ENCODE measurements at regions not wholly inside any gene's neighbourhood (a gene's known extent, or its start where the extent isn't known, plus 50 kb on each side); places are given as distances from the start of the nearest gene placed in this dataset.

- no peak for TF ChIP-seq CTCF (IDR thresholded peaks at IDR 0.05)
- TF ChIP-seq POLR2A (IDR thresholded peaks at IDR 0.05) = no peak
Observed at GRCh38 chr10:78559661-78560340, 509.0 kb upstream of the ZMIZ1 start.

All from thyroid gland (tissue), 4 donors.